Liver (tissue), 8 donors: ENCODE measurements at regions not wholly inside any gene's neighbourhood (a gene's known extent, or its start where the extent isn't known, plus 50 kb on each side); places are given as distances from the start of the nearest gene placed in this dataset.

Experiments used
- DNase-seq: peaks from one replicate; pipeline ENCODE4 v3.0.0-alpha.2; 2017; ENCODE audit warnings: low spot score
- H3K27ac ChIP-seq, 2 donors: one replicate each; pipeline ENCODE4 v1.7.0; 2013; ENCODE audit warnings: inconsistent platforms in 2 of 2, low read length in 2 of 2, control low read depth in 1 of 2, low read depth in 1 of 2, mild to moderate bottlenecking in 1 of 2
- H3K27me3 ChIP-seq, 4 donors: one replicate each; pipeline versions ENCODE4 v1.6.1 to v1.7.0; 2013; ENCODE audit warnings: low read length in 3 of 4, inconsistent platforms in 1 of 4, mild to moderate bottlenecking in 1 of 4, moderate library complexity in 1 of 4; ENCODE audit not compliant: control insufficient read depth in 4 of 4, insufficient read depth in 4 of 4
- H3K36me3 ChIP-seq, 4 donors: one replicate each; pipeline versions ENCODE4 v1.6.1 to v1.7.0; 2013; ENCODE audit warnings: low read length in 3 of 4, mild to moderate bottlenecking in 3 of 4, low read depth in 1 of 4, moderate library complexity in 1 of 4; ENCODE audit not compliant: control insufficient read depth in 4 of 4, insufficient read depth in 3 of 4
- H3K4me1 ChIP-seq, 4 donors: one replicate each; pipeline versions ENCODE4 v1.6.1 to v1.7.0; 2013; ENCODE audit warnings: low read length in 3 of 4, mild to moderate bottlenecking in 3 of 4, moderate library complexity in 1 of 4; ENCODE audit not compliant: control insufficient read depth in 4 of 4, insufficient read depth in 4 of 4
- H3K4me3 ChIP-seq, 3 donors: one replicate each; pipeline versions ENCODE4 v1.6.1 to v1.7.0; 2013; ENCODE audit warnings: low read length in 3 of 3, control low read depth in 1 of 3, low read depth in 1 of 3, mild to moderate bottlenecking in 1 of 3
- H3K9ac ChIP-seq, 2 donors: one replicate each; pipeline ENCODE4 v1.7.0; 2013; ENCODE audit warnings: low read length in 2 of 2, mild to moderate bottlenecking in 2 of 2, moderate library complexity in 2 of 2, control low read depth in 1 of 2, low read depth in 1 of 2
- H3K9me3 ChIP-seq, 4 donors: one replicate each; pipeline versions ENCODE4 v1.6.1 to v1.7.0; 2013; ENCODE audit warnings: low read length in 3 of 4; ENCODE audit not compliant: control insufficient read depth in 4 of 4
- EGR1 ChIP-seq, 2 donors: IDR thresholded peaks; 2 replicates each; pipeline ENCODE4 v1.6.1; 2016 to 2018; ENCODE audit warnings: antibody characterized with exemption in 2 of 2, low read depth in 2 of 2
- FOXA1 ChIP-seq: IDR thresholded peaks from 2 replicates; pipeline ENCODE4 v1.6.1; 2016; ENCODE audit warnings: antibody characterized with exemption
- FOXA2 ChIP-seq: IDR thresholded peaks from 2 replicates; pipeline ENCODE4 v1.6.1; 2016; ENCODE audit warnings: antibody characterized with exemption
- GABPA ChIP-seq, 2 donors: IDR thresholded peaks in 1 of 2; conservative IDR thresholded peaks in 1 of 2; 2 replicates each; pipeline ENCODE4 v1.6.1; 2016; ENCODE audit warnings: antibody characterized with exemption in 2 of 2, mild to moderate bottlenecking in 1 of 2, moderate library complexity in 1 of 2
- HNF4A ChIP-seq, 2 donors: conservative IDR thresholded peaks; 2 replicates each; pipeline ENCODE4 v1.6.1; 2016; ENCODE audit warnings: antibody characterized with exemption in 2 of 2, mild to moderate bottlenecking in 2 of 2
- HNF4G ChIP-seq: IDR thresholded peaks from 2 replicates; pipeline ENCODE4 v1.6.1; 2016; ENCODE audit warnings: antibody characterized with exemption
- JUND ChIP-seq, 2 donors: IDR thresholded peaks; 2 replicates each; pipeline ENCODE4 v1.6.1; 2016; ENCODE audit warnings: antibody characterized with exemption in 2 of 2
- NR2F2 ChIP-seq: IDR thresholded peaks from 2 replicates; pipeline ENCODE4 v1.6.1; 2016; ENCODE audit warnings: antibody characterized with exemption
- RAD21 ChIP-seq, 2 donors: IDR thresholded peaks; 2 replicates each; pipeline ENCODE4 v1.6.1; 2016; ENCODE audit warnings: antibody characterized with exemption in 2 of 2, mild to moderate bottlenecking in 2 of 2
- RXRA ChIP-seq, 2 donors: IDR thresholded peaks; 2 replicates each; pipeline ENCODE4 v1.6.1; 2017 to 2018; ENCODE audit warnings: antibody characterized with exemption in 2 of 2, mild to moderate bottlenecking in 1 of 2
- SP1 ChIP-seq: IDR thresholded peaks from 2 replicates; pipeline ENCODE4 v1.6.1; 2018; ENCODE audit warnings: antibody characterized with exemption, mild to moderate bottlenecking
- TAF1 ChIP-seq: conservative IDR thresholded peaks from 2 replicates; pipeline ENCODE4 v1.6.1; 2016; ENCODE audit warnings: antibody characterized with exemption, mild to moderate bottlenecking
- YY1 ChIP-seq: IDR thresholded peaks from 2 replicates; pipeline ENCODE4 v1.6.1; 2016; ENCODE audit warnings: antibody characterized with exemption, mild to moderate bottlenecking
- WGBS: extraction: QIAGEN DNeasy Blood & Tissue Kit; methylation state at CpG from one replicate; pipeline ENCODE4 v1.1.7; 2013; 5-methylcytosine and 5-hydroxymethylcytosine counted together
- TF ChIP-seq, protein P1 (sequence below): IDR thresholded peaks from 2 replicates; pipeline ENCODE4 v1.6.1; 2016; ENCODE audit warnings: antibody characterized with exemption
- TF ChIP-seq, protein P2 (sequence below): IDR thresholded peaks from 2 replicates; pipeline ENCODE4 v1.6.1; 2016; ENCODE audit warnings: antibody characterized with exemption
- TF ChIP-seq, protein P3 (sequence below): IDR thresholded peaks from 2 replicates; pipeline ENCODE4 v1.6.1; 2016; ENCODE audit warnings: antibody characterized with exemption, mild to moderate bottlenecking
- TF ChIP-seq, protein P4 (sequence below): fragments of 150-350 bp; IDR thresholded peaks from 2 replicates; pipeline ENCODE4 v1.5.1; 2017; ENCODE audit warnings: improper control_type of control experiment, low read depth, low read length; ENCODE audit not compliant: missing input control
- donor health status: healthy.
- donor health status: healthy.
- donor health status: healthy.
- donor health status: healthy.
- donor health status: healthy.

DNA sequence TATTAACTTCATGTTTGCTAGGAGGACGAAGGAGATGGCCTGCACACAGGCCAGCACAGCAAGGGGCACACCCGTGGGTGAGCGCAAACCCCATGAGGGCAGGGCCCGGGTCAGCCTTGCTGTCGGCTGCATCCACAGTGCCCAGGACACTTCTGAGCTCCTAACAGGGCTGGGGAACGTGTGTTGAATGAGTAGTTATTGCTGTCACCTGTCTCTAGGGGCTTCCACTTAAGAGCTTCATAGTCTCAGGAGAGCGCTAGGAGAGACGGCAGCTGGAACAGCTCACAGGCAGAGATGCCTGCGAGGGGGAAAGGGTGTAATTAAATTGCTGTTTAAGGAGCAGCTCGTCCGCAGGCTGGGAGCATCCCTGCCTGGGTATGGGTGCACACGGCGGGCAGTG lies 91.4 kb upstream of the NEURL1B start:
- DNase-seq: no peak
- no peak overlapping the region for H3K9ac ChIP-seq
- TF ChIP-seq NR2F2 (no peak), SP1 (no peak), HNF4A (conservative IDR thresholded peaks at IDR 0.05) (no peak), RXRA (IDR thresholded peaks at IDR 0.05) (no peak), HNF4G (no peak), FOXA2 (no peak), EGR1 (IDR thresholded peaks at IDR 0.05; ENCODE audit: low read depth in 2 of 2) (no peak), FOXA1 (no peak), GABPA (IDR thresholded peaks at IDR 0.05 in 1 of 2, conservative IDR thresholded peaks at IDR 0.05 in 1 of 2) (no peak), RAD21 (IDR thresholded peaks at IDR 0.05) (no peak)
- TF ChIP-seq, protein P1, sequence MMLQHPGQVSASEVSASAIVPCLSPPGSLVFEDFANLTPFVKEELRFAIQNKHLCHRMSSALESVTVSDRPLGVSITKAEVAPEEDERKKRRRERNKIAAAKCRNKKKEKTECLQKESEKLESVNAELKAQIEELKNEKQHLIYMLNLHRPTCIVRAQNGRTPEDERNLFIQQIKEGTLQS: no peak
- TF ChIP-seq, protein P2, sequence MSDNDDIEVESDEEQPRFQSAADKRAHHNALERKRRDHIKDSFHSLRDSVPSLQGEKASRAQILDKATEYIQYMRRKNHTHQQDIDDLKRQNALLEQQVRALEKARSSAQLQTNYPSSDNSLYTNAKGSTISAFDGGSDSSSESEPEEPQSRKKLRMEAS: no peak
- TF ChIP-seq, protein P3, sequence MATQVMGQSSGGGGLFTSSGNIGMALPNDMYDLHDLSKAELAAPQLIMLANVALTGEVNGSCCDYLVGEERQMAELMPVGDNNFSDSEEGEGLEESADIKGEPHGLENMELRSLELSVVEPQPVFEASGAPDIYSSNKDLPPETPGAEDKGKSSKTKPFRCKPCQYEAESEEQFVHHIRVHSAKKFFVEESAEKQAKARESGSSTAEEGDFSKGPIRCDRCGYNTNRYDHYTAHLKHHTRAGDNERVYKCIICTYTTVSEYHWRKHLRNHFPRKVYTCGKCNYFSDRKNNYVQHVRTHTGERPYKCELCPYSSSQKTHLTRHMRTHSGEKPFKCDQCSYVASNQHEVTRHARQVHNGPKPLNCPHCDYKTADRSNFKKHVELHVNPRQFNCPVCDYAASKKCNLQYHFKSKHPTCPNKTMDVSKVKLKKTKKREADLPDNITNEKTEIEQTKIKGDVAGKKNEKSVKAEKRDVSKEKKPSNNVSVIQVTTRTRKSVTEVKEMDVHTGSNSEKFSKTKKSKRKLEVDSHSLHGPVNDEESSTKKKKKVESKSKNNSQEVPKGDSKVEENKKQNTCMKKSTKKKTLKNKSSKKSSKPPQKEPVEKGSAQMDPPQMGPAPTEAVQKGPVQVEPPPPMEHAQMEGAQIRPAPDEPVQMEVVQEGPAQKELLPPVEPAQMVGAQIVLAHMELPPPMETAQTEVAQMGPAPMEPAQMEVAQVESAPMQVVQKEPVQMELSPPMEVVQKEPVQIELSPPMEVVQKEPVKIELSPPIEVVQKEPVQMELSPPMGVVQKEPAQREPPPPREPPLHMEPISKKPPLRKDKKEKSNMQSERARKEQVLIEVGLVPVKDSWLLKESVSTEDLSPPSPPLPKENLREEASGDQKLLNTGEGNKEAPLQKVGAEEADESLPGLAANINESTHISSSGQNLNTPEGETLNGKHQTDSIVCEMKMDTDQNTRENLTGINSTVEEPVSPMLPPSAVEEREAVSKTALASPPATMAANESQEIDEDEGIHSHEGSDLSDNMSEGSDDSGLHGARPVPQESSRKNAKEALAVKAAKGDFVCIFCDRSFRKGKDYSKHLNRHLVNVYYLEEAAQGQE: no peak
- TF ChIP-seq, protein P4, sequence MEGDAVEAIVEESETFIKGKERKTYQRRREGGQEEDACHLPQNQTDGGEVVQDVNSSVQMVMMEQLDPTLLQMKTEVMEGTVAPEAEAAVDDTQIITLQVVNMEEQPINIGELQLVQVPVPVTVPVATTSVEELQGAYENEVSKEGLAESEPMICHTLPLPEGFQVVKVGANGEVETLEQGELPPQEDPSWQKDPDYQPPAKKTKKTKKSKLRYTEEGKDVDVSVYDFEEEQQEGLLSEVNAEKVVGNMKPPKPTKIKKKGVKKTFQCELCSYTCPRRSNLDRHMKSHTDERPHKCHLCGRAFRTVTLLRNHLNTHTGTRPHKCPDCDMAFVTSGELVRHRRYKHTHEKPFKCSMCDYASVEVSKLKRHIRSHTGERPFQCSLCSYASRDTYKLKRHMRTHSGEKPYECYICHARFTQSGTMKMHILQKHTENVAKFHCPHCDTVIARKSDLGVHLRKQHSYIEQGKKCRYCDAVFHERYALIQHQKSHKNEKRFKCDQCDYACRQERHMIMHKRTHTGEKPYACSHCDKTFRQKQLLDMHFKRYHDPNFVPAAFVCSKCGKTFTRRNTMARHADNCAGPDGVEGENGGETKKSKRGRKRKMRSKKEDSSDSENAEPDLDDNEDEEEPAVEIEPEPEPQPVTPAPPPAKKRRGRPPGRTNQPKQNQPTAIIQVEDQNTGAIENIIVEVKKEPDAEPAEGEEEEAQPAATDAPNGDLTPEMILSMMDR: no peak
- H3K36me3 ChIP-seq: no peaks in the 10 kb centered on the region
- H3K4me1 ChIP-seq: no peaks in the 10 kb centered on the region
- H3K9me3 ChIP-seq: no peaks in the 10 kb centered on the region
- peak overlapping the region; percentile 0 to 54 for H3K27ac ChIP-seq
- no peak overlapping the region for H3K4me3 ChIP-seq
- no peaks in the 10 kb centered on the region for H3K27me3 ChIP-seq
- WGBS: 84% methylated on average over 13 of the region's 13 CpGs

DNA sequence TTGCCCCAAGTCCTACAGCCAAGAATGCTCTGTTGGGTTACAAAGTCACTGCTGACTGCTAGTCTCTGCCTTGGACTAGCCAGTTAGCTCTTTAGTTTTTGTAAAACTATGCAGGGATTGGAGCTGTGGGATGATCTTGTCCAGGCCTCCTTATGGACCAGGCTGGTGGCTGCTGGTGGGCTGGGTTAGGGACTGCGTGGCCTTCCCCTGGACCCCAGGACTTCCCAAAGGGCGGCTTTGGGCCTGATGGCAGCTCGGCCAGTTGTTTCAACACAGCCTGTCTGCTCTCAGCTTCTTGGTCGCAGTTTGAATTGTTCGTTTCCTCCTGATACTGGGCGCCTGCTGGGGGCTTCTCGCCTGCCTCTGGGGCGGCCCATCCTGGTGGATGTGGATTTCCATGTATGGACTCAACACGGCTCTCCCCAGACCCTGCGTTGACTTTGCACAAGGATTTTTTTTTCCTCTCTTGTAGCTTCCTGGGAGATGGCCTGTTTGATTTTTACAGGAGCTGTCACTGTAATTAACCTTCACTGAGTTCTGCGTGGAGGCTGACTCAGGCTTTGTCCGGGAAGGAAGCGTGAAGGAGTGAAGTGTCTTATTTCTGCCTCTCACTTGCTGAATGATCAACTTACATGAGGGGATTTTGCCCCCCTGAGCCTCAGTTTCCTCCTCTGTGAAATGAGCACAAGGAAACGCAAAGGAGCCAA lies 91.9 kb upstream of the NEURL1B start:
- no peaks in the 10 kb centered on the region for H3K27me3 ChIP-seq
- WGBS: 84% methylated on average over 14 of the region's 14 CpGs
- no peaks in the 10 kb centered on the region for H3K36me3 ChIP-seq
- H3K9me3 ChIP-seq: no peaks in the 10 kb centered on the region
- peak overlapping the region; percentile 29 to 54 for H3K27ac ChIP-seq
- H3K4me1 ChIP-seq: no peaks in the 10 kb centered on the region
- H3K9ac ChIP-seq: no peak overlapping the region
- no peak for DNase-seq
- H3K4me3 ChIP-seq: no peak overlapping the region
- no peak for TF ChIP-seq NR2F2
- no peak for TF ChIP-seq JUND (IDR thresholded peaks at IDR 0.05)
- TF ChIP-seq, protein P4: no peak
- TF ChIP-seq HNF4G: no peak
- TF ChIP-seq, protein P3: no peak
- TF ChIP-seq RXRA (IDR thresholded peaks at IDR 0.05): no peak
- TF ChIP-seq, protein P2: no peak
- TF ChIP-seq SP1: no peak
- no peak for TF ChIP-seq GABPA (IDR thresholded peaks at IDR 0.05 in 1 of 2, conservative IDR thresholded peaks at IDR 0.05 in 1 of 2)
- TF ChIP-seq TAF1: no peak
- no peak for TF ChIP-seq FOXA2
- no peak for TF ChIP-seq FOXA1
- TF ChIP-seq, protein P1: no peak
- no peak for TF ChIP-seq YY1
- no peak for TF ChIP-seq HNF4A (conservative IDR thresholded peaks at IDR 0.05)
- TF ChIP-seq EGR1 (IDR thresholded peaks at IDR 0.05; ENCODE audit: low read depth in 2 of 2): no peak
- TF ChIP-seq RAD21 (IDR thresholded peaks at IDR 0.05): no peak
